ENCODE measurements at regions not wholly inside any gene's neighbourhood (a gene's known extent, or its start where the extent isn't known, plus 50 kb on each side); places are given as distances from the start of the nearest gene placed in this dataset.

DNA sequence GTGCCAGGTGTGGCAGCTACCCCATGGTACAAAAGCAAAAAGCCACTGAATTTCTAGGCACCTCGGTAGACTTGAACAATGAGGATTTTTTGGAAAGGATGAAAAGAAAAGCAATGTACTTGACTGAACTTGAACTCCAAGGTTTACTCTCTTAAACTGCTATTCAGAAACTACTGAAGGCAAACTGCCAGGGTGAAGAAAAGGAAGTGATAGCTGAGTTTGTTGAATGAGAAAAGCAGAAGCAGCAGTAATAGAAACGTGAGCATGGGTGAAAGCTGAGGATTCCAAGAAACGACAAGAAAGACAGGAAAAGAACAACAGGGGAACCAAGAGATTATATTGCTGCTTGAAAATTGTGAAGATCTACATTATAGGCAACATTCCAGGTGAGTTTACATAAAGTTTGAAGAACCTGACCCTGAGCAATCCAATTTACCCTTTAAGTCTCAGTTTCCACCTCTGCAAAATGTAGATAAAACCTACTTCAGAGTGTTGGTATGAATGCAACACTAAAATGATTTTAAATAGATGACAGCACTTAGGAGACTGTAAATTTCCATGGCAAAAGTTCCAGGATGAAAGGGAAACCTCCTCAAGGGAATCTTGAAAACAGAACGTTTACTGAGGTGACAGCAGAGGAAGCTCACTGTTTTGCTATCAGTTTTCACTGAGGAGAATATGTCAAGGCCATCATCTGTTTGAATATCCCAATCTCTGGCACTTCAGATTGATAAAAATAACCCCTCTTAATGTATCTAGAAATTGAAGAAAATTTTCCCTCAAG lies 245.8 kb downstream of the SPATA31D1 start:
- TF ChIP-seq, protein P1, sequence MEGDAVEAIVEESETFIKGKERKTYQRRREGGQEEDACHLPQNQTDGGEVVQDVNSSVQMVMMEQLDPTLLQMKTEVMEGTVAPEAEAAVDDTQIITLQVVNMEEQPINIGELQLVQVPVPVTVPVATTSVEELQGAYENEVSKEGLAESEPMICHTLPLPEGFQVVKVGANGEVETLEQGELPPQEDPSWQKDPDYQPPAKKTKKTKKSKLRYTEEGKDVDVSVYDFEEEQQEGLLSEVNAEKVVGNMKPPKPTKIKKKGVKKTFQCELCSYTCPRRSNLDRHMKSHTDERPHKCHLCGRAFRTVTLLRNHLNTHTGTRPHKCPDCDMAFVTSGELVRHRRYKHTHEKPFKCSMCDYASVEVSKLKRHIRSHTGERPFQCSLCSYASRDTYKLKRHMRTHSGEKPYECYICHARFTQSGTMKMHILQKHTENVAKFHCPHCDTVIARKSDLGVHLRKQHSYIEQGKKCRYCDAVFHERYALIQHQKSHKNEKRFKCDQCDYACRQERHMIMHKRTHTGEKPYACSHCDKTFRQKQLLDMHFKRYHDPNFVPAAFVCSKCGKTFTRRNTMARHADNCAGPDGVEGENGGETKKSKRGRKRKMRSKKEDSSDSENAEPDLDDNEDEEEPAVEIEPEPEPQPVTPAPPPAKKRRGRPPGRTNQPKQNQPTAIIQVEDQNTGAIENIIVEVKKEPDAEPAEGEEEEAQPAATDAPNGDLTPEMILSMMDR (IDR thresholded peaks at IDR 0.05), result no peak
- no peak for TF ChIP-seq POLR2A (IDR thresholded peaks at IDR 0.05)

Data from testis (tissue), 2 donors.